GM18499 (cell line): ENCODE measurements at regions not wholly inside any gene's neighbourhood (a gene's known extent, or its start where the extent isn't known, plus 50 kb on each side); places are given as distances from the start of the nearest gene placed in this dataset.

Source experiments
- ATAC-seq: cut with Tn5 transposase; IDR thresholded peaks from one replicate; pipeline ENCODE4 v1.9.1; 2021; ENCODE audit warnings: moderate number of reproducible peaks; ENCODE audit not compliant: insufficient read depth, unreplicated experiment

- ATAC-seq, result peak; percentile 43
Measured at GRCh38 chr15:38671675-38672254, 107.2 kb upstream of the RASGRP1 start.

- ATAC-seq, result no peak
Measured at GRCh38 chr15:38672273-38672672, 107.7 kb upstream of the RASGRP1 start.

GRCh38 chr15:38672814-38673670 is 108.4 kb upstream of the RASGRP1 start:
- ATAC-seq, result no peak

- ATAC-seq, result no peak
Measured at GRCh38 chr15:38674448-38674847, 109.8 kb upstream of the RASGRP1 start.

- ATAC-seq, result no peak
Measured at GRCh38 chr15:38678281-38678680, 113.7 kb upstream of the RASGRP1 start.

- ATAC-seq, result no peak
Measured at GRCh38 chr15:38680775-38681174, 116.2 kb upstream of the RASGRP1 start.

GRCh38 chr15:38682363-38682762 is 117.7 kb upstream of the RASGRP1 start:
- ATAC-seq, result no peak

- ATAC-seq, result no peak
Measured at GRCh38 chr15:38682861-38683260, 118.2 kb upstream of the RASGRP1 start.

- peak; percentile 73 for ATAC-seq
Measured at GRCh38 chr15:38683382-38684242, 119.0 kb upstream of the RASGRP1 start.

GRCh38 chr15:38684440-38685010 is 119.9 kb upstream of the RASGRP1 start:
- no peak for ATAC-seq

GRCh38 chr15:38685686-38686339 is 121.2 kb upstream of the RASGRP1 start:
- ATAC-seq, result no peak

GRCh38 chr15:38687340-38687739 is 122.7 kb upstream of the RASGRP1 start:
- no peak for ATAC-seq

GRCh38 chr15:38687775-38688495 is 123.3 kb upstream of the RASGRP1 start:
- ATAC-seq, result no peak

- no peak for ATAC-seq
Measured at GRCh38 chr15:38688761-38689160, 124.1 kb upstream of the RASGRP1 start.

- no peak for ATAC-seq
Measured at GRCh38 chr15:38689522-38689921, 124.9 kb upstream of the RASGRP1 start.

- ATAC-seq, result no peak
Measured at GRCh38 chr15:38690216-38690615, 125.6 kb upstream of the RASGRP1 start.

GRCh38 chr15:38690719-38691332 is 126.2 kb upstream of the RASGRP1 start:
- no peak for ATAC-seq

- ATAC-seq, result no peak
Measured at GRCh38 chr15:38691377-38691776, 126.8 kb upstream of the RASGRP1 start.
